ENCODE measurements at regions not wholly inside any gene's neighbourhood (a gene's known extent, or its start where the extent isn't known, plus 50 kb on each side); places are given as distances from the start of the nearest gene placed in this dataset.

DNA sequence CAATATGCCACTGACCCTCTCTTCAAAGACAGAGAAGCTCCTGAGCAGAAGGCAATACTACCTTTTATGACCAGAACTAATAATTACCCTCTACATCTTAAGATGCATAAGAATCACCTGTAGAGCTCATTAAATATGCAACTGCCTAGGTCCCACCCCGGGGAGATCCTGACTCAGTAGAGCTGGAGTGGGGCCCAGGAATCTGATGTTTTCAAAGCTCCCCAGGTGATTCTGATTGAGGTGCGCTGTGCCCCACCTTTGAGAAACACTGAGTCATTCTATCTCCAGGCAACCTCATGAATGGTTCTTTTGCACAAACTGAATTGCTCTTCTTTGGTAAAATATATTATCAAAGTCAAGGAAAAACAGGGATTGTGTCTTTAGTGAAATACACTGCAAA, 149.3 kb upstream of the BMP4 start:
- intact Hi-C loops (cut with DNase I) = no loop called here
- no peak for ATAC-seq
- TF ChIP-seq CTCF (IDR thresholded peaks at IDR 0.05) = no peak

DNA sequence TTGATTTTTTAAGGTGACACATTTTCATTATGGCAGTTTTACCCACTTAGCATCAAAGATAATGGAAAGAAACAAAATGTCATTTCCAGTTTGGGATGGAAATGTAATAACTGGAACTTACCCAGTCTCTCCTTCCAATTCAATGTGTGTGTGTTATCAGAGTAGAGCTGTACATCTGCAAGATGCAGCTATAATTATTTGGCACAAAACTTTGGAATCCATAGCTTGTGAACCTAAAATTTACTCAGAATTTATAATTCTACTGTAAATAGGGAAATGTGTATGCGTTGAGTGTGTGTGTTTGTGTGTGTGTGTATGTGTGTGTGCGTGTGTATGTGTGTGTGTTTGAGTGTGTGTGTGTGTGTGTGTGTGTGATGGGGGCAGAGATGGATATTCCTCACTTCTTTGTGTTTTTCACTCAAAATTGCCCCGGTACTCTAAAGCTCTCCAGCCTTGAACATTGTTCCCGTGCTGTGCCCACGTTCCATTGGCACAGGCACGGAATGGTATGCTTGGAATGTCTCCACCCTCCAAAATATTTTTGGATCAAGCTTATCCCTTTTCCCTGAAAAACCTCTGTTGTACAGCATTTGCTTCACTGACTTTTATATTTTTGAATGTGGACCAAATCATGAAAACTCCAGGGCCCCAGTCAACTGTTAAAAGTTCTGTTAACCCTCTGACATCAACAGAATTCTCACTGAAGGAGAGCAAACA, 150.2 kb upstream of the BMP4 start:
- ATAC-seq (peak in 5 of 8 donors; percentile 29 to 51 (median 37)), DNase-seq (no peak)
- Histone ChIP-seq H3K4me1 (peaks cover 0 to 29% (median 14%) of the 10 kb centered on the region in 9 donors), H3K4me3 (no peak overlapping the region), H3K27ac (peak overlapping the region in 2 of 10 donors; percentile 19 to 40), H3K9me3 (no peaks in the 10 kb centered on the region), H3K27me3 (no peaks in the 10 kb centered on the region), H3K36me3 (no peaks in the 10 kb centered on the region)
- 41 to 46% methylated on average over 6 of the region's 6 CpGs for WGBS, 2 donors
- no peak for TF ChIP-seq CTCF (IDR thresholded peaks at IDR 0.05)
- intact Hi-C loops (cut with DNase I) = no loop called here

More for the DNA sequence above, 149.3 kb upstream of the BMP4 start:
- DNase-seq = no peak
- H3K27me3 ChIP-seq = no peaks in the 10 kb centered on the region
- H3K9me3 ChIP-seq = no peaks in the 10 kb centered on the region
- no peak overlapping the region for H3K27ac ChIP-seq
- H3K4me1 ChIP-seq = peaks cover 0 to 29% (median 14%) of the 10 kb centered on the region in 9 donors
- 70 to 93% methylated on average over 2 of the region's 2 CpGs for WGBS, 2 donors
- H3K4me3 ChIP-seq = no peak overlapping the region
- H3K36me3 ChIP-seq = no peaks in the 10 kb centered on the region

DNA sequence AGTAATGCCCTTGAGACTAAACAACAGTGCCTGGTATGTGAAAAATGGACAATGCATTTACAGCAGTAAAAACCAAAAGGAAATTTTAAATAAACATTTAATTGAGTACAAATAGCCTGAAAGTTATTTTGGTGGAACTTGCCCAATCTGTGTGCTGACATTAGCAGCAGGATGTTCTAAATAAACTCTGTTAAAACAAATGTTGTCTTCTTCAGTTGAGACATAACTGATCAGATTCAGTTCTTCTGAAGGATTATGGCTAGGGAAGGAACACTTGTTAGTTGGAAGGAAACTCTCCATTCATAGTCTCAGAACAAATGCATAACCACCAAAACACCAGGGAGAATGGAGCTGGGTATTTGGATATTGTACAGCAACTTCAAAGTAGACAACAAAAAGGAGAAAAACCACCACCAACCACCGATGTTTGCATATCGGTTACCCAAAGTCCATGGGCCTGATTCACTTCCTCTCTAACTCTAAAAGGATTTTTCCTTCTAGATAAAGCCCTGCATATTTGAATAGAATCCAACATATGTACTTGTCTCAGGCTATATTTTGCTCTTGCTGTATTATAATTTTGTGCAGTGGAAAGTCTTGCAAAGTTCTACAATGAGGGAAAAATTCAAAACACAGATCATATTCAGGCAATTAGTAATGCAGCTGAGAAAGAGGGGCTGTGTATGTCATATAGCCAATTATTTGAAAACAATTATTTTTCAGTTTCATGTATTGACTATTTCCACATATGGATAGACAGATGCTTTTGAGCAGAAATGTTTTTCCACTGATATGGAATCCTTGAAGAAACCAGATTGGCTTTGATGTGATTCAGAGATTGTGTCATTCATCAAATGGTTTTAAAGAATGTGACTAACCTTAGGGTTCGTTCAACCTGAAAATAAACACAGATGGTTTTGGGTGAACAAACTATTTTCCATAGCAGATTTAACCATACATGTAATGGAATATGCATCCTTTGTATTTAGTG, 152.2 kb upstream of the BMP4 start:
- ATAC-seq = no peak
- Histone ChIP-seq H3K27me3 (no peaks in the 10 kb centered on the region), H3K4me1 (peaks cover 0 to 29% (median 14%) of the 10 kb centered on the region in 9 donors), H3K36me3 (no peaks in the 10 kb centered on the region), H3K9me3 (no peaks in the 10 kb centered on the region), H3K4me3 (no peak overlapping the region), H3K27ac (peak overlapping the region in 1 of 10 donors; percentile 15)
- DNase-seq = no peak
- no peak for TF ChIP-seq CTCF (IDR thresholded peaks at IDR 0.05)
- 29 to 36% methylated on average over 3 of the region's 3 CpGs for WGBS, 2 donors
- intact Hi-C loops (cut with DNase I) = no loop called here

GRCh38 chr14:54109521-54110120, 153.0 kb upstream of the BMP4 start:
- H3K27me3 ChIP-seq = no peaks in the 10 kb centered on the region
- no peaks in the 10 kb centered on the region for H3K36me3 ChIP-seq
- no peak for TF ChIP-seq CTCF (IDR thresholded peaks at IDR 0.05)
- H3K9me3 ChIP-seq = no peaks in the 10 kb centered on the region
- peaks cover 0 to 33% (median 14%) of the 10 kb centered on the region in 9 donors for H3K4me1 ChIP-seq
- no peak overlapping the region for H3K27ac ChIP-seq
- intact Hi-C loops (cut with DNase I) = no loop called here
- H3K4me3 ChIP-seq = no peak overlapping the region
- ATAC-seq = no peak
- DNase-seq = no peak
- WGBS, 2 donors = 89 to 99% methylated on average over 2 of the region's 2 CpGs

Measured in heart right ventricle (tissue), 16 donors.